GM12875 (cell line): ENCODE measurements at regions not wholly inside any gene's neighbourhood (a gene's known extent, or its start where the extent isn't known, plus 50 kb on each side); places are given as distances from the start of the nearest gene placed in this dataset.

Source experiments
- H3K4me3 ChIP-seq: one replicate; pipeline ENCODE4 v1.5.1; 2011; ENCODE audit warnings: low read depth, low read length, control low read depth
- TF ChIP-seq, protein P1 (sequence below): IDR thresholded peaks from 2 replicates; pipeline ENCODE4 v1.5.1; 2011; ENCODE audit warnings: low read depth, mild to moderate bottlenecking, control low read depth, inconsistent platforms, low read length, moderate library complexity, borderline replicate concordance; ENCODE audit not compliant: insufficient read depth

DNA sequence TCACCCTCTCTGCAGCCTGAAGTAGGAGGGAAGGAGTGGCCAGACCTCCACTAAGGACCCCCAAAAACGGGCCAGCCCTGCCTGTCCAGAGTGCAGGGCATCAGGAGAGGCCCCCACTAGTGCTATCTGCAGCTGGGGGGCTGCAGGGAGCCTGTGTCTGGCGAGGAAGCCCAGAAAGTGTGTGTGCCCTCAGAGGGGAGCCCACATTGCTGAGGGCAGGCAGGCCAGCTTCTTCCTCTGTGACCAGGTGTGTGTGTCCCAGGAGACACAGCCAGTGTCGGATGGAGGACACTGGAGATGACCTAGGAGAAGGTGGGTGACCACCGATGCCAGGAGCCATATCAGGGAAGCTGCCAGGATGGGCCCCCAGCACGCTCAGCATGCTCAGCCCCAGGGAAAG is 218.7 kb downstream of the IRX2 start:
- H3K4me3 ChIP-seq = no peak overlapping the region
- TF ChIP-seq, protein P1, sequence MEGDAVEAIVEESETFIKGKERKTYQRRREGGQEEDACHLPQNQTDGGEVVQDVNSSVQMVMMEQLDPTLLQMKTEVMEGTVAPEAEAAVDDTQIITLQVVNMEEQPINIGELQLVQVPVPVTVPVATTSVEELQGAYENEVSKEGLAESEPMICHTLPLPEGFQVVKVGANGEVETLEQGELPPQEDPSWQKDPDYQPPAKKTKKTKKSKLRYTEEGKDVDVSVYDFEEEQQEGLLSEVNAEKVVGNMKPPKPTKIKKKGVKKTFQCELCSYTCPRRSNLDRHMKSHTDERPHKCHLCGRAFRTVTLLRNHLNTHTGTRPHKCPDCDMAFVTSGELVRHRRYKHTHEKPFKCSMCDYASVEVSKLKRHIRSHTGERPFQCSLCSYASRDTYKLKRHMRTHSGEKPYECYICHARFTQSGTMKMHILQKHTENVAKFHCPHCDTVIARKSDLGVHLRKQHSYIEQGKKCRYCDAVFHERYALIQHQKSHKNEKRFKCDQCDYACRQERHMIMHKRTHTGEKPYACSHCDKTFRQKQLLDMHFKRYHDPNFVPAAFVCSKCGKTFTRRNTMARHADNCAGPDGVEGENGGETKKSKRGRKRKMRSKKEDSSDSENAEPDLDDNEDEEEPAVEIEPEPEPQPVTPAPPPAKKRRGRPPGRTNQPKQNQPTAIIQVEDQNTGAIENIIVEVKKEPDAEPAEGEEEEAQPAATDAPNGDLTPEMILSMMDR = no peak

DNA sequence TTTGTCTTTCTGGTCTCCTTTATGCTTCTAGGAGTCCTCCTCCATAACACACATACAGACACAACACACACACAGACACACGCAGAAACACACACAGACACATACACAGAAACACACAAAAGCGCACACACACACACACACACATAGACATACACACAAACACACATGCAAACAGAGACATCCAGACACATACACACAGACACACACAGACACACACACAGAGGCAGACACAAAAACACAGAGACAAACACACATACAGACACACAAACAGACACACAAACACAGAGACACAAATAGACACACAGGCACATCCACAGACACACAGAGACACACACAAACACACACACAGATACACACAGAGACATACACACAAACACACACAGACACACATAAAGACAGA is 220.2 kb downstream of the IRX2 start:
- no peak overlapping the region for H3K4me3 ChIP-seq
- TF ChIP-seq, protein P1 = no peak

DNA sequence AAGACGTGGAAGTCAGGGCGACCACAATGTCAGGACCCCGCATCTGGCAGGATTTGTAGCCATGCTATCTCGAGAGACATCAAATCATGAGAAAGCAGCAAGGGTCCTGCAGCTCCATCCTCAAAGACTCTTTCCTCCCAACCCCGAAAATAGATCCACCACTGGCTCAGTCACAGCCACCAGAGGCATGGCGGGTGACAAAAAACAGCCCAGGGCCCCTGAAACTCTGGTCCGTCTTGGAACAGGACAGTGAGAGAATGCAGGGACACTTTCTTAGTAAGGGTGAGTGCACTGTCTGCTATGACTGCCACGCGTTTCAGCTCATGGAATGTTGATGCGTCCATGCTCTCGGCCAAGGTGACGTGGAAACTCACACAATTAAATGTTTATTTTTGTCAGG is 220.9 kb downstream of the IRX2 start:
- TF ChIP-seq, protein P1 = no peak
- H3K4me3 ChIP-seq = no peak overlapping the region

DNA sequence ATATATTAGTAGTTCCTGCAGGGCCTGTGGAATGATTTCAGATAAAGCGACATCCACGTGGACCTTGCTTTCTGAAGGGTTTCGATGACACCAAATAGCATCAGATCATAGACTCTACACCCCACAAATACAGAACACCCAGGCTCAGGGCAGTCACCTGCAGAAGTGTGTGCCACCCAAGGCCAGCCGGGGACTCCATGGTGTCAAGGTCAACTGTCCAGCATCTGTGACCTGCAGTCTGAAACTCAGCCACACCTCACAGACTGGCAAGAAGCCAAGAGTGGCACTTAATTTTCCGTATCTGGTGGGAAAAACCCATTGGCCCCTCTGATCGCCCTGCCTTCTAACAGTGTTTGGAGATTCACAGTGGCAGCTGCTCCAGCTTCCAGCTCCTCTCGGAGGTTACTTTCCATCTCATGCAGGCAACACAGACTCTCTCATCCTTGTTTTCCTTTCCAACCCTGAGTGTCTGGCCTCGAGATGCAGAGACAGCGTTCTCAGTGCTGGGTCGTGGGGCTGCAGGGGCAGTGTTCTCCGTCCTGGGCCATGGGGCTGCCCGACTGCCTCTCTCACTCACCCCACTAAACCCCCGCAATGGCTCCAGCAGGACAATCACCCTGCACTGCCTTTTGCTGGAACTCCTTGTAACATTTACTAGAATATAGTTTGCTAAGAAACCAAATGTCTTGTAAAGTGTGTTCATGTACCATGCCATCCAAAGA is 221.9 kb downstream of the IRX2 start:
- TF ChIP-seq, protein P1 = no peak
- no peak overlapping the region for H3K4me3 ChIP-seq

DNA sequence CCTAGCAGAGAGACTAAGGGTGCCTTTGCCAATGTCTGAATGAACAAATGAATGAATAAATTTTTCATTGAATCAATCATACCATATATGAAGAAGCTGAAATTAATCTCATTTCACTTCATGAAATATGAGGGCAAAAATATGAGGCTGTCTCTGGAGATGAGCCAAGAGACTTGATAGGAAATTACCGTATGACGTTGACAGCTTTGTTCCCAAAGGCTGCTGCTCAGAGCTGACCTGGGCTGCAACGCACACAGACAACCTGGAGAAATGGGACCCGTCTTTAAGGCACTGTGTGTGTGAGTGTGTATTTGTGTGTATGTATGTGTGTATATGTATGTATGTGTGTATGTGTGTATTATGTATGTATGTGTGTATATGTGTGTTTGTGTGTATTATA is 226.1 kb downstream of the IRX2 start:
- TF ChIP-seq, protein P1 = no peak
- H3K4me3 ChIP-seq = no peak overlapping the region

DNA sequence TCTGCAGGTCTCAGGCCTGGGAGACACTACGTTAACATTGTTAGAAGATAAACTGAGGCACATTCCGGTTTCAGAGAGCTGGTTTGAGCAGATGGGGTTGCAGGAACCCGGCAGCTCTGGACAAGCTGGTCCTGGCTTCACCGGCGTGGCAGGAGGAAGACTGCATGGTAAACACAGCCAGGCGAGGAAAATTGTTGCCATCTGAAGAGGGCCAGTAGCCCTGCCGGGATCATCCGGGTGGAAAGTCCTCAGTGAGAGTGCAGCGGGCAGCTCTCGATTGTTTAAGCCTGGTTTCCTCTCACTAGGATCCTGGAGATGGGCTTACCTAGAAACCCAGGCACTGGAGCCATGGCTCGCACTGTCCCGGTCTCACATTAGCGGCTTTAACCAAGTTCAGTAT is 226.9 kb downstream of the IRX2 start:
- H3K4me3 ChIP-seq = no peak overlapping the region
- TF ChIP-seq, protein P1 = no peak

DNA sequence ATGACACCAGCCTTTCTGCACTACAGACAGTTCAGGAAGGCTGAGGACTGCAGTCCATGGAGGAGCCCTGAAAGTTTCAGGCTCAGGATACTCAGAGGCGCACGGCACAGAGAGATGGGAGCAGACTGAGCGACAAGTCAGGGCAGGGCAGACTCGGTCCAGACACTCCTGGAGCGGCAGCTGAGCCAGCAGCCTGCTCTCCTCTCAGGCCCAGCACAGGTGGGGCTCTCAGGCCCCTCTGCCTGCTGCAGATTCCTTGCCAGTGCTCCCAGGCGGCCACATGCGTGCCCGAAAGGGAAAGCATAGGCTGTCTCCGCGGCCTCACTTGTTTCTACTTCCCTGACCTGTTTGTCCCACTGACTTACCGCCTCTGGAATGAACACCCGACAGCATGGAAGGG is 228.3 kb downstream of the IRX2 start:
- TF ChIP-seq, protein P1 = no peak
- no peak overlapping the region for H3K4me3 ChIP-seq
